HG02943 (cell line): ENCODE measurements at regions not wholly inside any gene's neighbourhood (a gene's known extent, or its start where the extent isn't known, plus 50 kb on each side); places are given as distances from the start of the nearest gene placed in this dataset.

ENCODE experiments used
- ATAC-seq: cut with Tn5 transposase; IDR thresholded peaks from one replicate; pipeline ENCODE4 v1.9.1; 2021; ENCODE audit warnings: mild to moderate bottlenecking, low read depth, moderate library complexity; ENCODE audit not compliant: unreplicated experiment

DNA sequence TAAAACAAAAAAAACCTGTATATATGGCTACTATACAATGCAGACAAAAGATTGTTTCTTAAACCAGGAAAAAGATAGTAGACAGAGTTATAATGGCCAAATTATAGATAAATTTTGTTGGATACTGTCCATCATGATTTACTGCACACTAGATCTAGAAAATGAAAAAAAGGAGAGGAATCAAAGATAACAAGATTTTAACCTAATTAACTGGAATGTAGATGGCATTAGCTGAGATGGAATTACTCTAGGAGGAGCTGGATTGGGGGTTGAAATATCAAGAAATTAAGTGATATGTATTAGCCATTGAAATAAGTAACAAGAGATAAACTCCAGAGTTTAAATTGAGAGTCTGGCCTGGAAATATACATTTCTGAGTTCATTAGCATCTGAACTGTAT lies 1489.1 kb downstream of the PLA2G4A start:
- ATAC-seq, result no peak

DNA sequence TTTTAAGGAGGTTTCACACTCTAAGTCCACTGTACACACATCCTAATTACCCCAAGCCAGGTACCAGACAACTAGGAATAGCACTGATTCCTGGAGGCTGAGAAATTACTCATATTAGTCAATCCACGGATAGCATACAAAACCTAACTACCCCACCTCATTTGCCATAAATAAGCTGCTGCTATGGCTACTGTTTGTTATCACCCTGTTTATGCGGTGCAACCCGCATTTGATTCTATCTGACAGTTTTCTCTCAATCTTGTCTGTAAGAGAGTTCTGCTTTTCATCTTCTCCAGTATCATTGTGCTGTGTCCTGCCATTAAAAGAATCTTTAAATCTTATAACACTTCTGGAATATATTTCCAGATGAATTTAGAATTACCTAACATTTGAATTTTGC lies 1496.5 kb downstream of the PLA2G4A start:
- no peak for ATAC-seq

DNA sequence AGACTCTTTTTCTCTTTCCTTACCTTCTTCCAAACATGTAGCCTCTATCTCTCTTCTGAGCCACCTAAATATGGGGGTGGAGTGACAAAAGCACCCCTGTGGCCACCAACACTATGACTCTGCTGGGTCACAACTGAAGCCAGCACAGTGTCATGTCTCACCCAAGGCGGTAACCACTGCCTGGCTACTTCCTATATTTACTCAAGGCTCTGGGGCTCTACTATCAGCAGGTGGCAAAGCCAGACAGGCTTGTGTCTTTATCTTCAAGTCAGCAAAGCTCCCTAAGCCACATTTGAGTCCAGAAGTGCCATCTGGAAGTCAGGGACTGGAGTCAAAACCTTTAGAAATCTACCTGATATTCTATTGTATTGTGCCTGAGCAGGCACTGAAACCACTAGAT lies 1515.2 kb downstream of the PLA2G4A start:
- no peak for ATAC-seq

DNA sequence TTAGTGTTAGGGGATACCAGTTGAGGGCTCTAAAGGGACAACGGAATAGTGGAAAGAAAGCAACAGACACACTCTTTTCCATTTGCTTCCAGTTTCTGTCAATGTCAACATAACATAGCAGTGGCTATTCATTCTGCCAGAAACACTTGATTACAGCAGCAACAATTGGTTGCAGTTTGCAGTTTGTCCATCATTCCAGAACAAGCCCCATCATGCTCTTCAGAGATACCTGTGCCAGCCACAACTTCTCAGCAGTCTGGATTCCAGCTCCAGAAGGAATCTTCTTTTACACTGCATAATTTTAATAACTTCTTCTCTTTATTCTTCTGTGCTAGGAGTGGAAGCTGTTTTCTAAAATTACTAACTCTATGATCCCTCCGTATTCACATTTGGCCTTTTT lies 1521.4 kb downstream of the PLA2G4A start:
- no peak for ATAC-seq

DNA sequence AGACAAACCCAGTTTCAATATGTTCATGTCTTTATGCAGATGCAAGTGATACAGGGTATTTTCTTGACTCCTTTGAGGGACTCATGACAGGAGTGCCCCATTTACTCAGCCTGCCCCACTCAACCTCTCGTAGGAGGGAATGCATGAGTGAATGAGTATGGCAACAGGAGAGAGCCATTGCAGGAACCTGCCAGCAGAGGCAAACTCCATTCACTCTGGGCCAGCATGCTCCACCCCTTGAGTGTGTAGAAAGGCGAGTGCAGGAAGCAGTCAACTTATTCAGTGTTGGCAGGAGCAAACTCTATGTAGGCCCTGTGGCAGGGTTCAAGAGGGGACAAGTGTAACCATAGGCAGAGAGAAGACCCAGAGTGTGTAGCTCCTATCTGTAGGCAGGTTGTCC lies 1526.3 kb downstream of the PLA2G4A start:
- no peak for ATAC-seq

DNA sequence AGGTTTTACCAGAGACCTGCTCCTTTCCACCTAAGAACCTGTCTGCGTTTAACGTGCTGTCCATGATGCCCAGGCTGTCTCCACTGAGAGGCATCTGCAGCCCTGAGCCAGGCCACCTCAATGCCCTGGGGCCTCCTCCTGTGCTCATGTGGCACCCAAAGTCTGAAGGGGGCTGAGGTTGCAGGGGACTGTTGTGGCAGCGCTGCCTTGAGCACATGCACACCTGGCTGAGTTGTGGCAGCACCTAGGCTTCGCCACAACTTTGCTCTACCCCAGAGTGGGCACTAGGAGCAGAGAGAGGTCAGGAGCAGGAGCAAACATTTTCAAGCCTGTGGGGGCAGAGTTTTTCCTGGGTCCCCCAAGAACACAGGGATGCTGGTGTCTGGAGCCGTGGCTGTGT lies 1527.1 kb downstream of the PLA2G4A start:
- no peak for ATAC-seq

DNA sequence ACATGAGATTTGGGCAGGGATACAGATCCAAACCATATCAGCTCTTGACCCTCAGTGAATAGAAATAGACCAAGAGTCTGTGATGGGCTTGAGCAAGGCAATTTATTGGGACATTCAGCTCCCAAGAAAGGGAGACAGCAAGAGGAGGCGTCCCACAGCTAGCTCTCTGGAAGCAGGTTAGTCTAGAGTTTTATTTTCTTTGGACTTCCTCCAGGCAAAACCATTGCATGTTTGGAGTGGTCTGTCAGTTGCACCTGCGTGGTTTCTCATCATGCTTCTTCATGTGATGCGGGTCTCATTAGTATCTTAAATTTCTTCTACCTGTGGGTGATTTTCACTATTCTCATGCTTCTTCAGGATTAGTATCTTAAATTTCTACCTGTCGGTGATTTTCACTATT lies 1530.6 kb downstream of the PLA2G4A start:
- no peak for ATAC-seq

DNA sequence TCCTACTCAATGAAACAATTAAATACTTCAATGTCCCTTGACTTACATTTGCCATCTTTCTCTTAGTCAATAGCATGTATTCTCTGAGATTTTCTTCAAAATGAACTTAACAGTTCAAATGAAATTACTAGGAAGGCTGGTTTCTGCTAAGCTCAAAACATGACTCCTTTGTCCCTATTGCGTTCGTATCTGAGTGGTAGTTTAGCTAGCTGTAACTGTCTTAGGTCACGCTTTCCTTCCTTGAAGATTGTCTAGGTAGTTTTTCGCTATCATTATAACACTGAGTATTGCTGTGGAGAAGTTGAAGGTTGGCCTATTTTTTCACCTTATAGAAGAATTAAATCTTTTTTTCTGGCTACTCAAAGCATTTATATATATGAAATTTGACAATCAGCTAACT lies 1535.2 kb downstream of the PLA2G4A start:
- ATAC-seq, result no peak

DNA sequence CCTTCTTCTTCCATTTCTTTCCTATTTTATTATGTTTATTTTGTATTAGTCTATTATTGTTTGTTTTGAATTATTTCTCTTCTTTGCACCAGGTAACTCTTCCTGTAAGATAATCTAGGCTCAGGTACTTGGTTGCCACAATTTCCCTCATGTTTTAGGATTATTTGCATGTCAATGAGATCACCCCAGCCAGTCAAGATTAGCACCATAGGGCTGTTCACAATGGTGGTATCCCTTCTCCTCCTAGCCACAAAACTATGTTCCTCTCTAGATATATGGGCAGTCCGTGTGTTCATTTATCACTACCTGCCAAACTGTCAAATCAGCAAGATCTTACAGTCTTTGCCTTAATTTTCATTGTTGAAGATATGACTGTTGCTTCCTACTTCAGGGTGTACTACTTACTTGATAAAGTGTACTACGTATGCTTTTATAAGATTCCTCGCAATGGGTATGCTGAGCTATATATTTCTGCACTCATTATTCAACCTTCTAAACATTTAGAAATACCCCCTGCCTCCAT lies 1536.2 kb downstream of the PLA2G4A start:
- ATAC-seq, result no peak

DNA sequence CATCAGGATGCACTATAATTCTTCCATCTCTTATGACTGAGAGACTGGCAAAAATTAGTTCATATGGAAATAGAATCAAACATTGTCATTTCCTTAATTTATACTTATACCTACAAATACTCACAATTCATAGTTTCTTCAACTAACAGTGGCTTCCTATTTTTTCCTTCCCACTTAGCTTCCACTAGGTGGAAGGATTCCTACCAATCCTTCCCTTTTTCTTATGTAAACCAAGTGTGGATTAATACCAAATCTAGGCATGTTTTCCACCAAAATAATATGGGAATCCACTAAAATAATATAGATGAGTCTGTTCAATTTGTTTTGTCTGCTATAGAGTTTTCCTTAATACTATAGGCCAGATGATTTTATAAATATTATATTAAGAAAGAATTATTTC lies 1537.1 kb downstream of the PLA2G4A start:
- no peak for ATAC-seq

DNA sequence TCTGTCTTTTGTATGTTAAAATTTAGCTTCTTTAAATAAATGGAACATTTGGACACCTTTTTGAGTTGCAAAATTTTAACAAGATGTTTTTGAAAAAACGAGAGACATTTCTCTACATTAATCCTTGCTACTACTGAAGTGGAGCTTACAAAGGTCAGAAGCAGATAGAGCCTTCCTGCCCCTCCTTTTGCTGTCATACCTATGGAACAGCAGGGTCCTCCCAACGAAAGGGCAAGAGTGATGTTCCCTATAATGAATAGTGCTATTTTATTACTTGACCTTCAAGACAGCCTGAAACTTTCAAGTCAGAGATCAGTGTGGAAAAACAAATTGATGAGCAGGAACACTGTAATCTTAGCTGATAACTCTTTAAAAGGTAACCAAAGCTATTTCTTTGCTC lies 1538.9 kb downstream of the PLA2G4A start:
- no peak for ATAC-seq

DNA sequence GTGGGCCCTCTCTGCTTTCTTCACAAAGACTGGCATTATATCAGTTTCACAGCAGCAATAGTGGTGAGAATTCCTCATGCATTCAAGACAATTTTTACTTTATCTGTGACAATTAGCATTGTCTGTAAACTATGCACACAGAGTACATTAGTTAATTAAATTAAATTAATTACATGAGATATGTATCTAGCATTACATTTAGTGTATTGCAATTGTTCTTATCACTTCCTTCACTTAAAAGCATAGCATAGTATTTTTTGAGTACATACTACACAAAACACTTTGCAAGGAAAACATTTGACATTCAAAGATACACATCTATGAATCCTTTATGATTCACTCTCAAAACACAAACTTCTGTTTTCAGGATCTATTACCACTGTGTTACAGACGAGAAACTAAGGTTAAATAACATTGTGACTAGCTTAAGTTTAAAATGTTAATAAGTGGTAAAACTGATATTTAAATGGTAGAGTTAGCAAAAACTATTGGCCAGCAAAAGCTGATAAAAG lies 1542.6 kb downstream of the PLA2G4A start:
- ATAC-seq, result no peak

DNA sequence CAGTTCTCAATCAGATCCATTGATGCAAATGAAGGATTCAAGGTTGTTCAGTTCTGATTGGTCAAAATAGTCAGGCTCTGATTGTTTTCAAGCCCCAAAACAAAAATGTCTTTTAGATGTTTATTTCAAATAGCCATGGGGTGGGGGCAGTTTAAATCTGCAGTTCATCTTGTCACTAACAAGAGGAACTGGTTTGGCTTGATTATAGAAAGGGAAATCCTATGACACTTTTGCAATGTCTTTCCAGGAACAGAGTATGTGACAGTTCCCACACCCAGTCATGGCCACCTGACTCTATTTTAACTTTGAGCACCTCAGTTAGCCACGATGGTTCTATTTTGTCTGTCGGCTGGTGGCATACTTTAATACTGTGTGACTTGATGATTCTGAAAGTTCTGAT lies 1544.1 kb downstream of the PLA2G4A start:
- ATAC-seq, result no peak

DNA sequence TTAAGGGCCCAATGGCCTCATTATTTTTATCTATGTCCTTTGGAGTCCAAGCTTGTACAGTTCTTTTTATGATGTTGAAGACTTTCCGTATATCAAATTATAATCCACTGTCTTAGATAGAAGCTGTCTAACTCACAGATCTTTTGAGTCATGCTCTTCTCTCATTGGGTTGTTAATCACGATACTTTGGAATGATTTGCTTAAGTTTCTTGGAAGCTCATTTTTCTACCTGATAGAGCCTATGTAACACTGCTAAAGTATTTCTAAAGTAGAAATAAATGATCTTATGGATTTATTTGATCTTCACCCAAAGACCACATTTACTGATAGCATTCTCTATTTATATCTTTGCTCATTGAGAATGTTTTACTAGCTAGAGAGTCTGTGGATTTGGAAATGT lies 1554.1 kb downstream of the PLA2G4A start:
- no peak for ATAC-seq

DNA sequence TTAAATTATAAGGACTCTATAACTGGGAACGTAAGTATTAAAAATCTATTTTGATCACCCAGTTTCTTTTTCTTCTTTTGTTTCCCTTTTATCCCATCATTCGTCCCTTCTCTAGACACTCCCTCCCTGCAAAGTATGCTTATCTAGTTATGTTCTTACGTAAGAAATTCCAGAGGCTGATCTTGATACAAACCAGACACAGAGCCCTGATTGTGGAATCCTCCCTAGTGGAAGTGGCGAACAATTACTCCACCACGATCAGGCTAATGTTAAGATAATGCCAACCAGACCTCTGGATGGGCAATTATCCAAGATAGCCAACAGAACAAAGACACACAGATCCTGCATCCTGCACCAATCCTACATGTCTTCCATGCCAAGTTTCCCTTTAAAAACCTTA lies 1557.4 kb downstream of the PLA2G4A start:
- ATAC-seq, result no peak

DNA sequence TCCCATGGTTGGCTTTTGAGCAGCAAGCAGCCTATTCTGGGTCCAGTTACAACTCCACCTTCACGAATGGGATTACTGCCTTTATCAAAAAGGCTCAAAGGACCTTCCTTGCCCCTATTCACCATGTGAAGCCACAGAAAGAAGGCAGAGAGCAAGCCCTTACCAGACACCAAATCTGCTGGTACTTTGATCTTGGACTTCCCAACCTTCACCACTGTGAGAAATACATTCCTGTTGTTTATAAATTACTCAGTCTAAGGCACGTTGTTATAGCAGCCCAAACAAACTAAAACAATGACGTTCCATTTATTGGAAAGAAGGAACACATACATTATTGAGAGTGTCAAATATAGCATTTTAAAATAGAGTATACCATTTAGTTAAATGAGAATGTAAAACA lies 1557.9 kb downstream of the PLA2G4A start:
- ATAC-seq, result no peak

DNA sequence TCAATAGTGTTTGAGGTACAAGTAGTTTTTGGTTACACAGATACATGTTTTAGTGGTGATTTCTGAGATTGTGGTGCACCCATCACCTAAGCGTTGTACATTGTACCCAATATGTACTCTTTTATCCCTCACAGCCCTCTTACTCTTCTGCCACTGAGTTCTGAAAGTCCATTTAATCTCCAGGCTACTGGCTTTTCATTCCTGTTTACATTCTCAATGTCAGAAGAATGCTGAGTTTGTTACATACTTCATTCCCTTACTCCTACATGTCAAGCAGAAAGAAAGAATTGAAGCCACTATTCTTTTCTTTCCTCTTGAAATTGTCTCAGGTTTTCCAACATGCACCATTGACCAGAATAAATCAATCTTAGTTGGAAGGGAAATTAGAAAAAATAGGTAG lies 1565.9 kb downstream of the PLA2G4A start:
- no peak for ATAC-seq

DNA sequence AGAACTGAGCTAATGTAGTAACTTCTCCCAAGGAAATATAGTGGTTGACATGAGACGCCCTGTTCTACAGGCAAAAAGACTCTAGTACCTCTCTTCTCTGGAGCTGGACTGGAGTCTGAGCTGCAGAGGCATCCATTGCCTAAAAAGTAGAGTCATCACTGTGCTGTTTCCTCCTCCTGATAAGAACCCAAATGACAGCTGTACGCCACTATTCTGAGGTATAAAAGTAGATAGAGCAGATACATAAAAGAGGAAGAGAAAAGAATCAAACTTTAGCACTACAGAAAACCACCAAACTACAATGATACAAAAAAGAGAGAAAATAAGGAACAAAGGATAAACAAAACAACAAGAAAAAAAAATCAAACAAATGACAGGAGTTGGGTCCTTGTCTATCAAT lies 1568.8 kb downstream of the PLA2G4A start:
- no peak for ATAC-seq

DNA sequence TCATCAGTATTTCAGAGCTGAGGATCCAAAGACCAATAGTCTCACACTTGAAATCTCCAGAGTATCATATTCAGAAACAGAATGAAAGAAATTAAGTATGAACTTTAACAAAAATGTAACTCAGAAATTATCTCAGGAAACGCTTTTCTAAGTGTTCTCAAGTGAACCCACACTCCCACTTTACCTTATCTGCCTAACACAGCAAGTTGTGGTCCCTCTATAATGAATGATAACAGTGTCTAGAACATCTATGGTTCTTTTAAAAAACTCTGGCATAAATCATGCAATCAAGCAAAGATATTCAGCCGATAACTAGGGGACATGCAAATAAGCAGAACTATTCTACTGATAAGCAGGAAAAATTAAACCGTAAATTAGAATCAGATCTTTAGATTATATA lies 1574.2 kb downstream of the PLA2G4A start:
- no peak for ATAC-seq

DNA sequence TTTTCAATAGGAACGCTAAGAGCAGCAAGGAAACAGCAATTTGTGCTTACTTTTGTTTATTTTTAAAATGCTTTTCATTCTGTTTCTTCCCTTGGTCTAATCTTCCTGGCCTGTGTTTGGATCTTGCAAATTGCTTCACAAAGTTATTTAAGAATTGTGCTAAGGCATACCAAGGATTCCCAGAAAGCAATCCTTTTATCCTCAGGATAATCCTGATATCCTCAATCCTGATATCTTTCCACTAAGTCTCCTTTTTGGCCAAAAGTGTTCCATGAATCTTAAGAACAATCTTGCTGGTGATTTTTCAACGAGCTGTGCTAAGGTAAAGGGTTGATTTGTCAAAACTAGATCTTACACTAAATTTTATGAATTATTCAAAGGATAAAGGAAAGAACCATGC lies 1577.9 kb downstream of the PLA2G4A start:
- ATAC-seq, result no peak

DNA sequence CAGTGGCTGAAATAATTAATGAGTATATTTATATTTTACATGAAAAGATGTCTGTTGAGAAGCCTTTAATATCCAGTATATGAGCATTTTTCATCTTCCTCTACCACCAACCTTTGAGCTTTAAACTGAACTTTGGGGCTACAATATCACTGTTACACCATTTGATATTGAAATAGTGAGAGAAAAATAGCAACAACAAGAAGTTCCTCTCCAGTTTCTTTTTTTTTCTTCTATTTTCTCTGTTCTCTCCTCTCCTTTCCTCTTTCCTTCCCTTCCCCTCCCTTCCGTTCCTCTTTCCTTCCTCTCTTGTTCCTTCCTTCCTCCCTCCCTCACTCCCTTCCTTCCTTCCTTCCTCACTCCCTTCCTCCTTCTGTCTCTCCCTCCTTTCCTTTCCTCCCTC lies 1591.4 kb downstream of the PLA2G4A start:
- no peak for ATAC-seq

DNA sequence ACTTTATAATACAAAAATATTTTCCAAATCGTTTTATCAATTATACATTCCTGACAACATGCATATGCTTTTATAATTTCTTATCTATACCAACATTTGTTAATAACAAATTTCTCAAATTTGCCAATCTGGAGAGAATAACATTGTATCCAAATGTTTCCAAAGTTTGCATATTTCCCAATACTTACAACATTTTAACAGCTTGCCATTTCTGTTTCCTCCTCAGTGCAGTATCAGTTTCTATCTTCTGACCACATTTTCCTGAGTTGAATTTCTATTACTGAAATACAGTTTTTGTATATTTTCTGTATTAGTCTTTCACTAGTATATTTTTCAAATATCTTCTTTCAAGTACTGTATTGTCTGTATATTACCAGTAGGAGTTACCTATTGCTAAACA lies 1594.3 kb downstream of the PLA2G4A start:
- ATAC-seq, result no peak

DNA sequence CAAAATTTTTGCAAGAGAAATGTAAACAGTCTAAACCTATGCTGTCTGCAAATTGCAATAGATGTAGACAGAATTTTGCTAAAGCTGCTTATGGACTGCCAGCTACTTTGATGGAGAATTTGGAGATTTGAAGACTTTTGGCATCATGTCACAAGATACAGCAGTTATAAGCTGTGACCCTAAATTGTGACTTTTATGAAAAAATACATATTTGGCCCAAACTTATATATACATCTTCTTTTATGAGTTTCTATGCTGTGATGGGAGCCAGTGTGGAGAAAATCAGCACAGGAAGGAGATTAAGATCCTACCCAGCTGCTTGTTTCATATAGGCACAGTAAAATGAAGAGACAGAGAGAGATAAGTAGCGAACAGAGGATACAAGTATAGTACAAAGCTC lies 1595.4 kb downstream of the PLA2G4A start:
- no peak for ATAC-seq
